ENCODE measurements at regions not wholly inside any gene's neighbourhood (a gene's known extent, or its start where the extent isn't known, plus 50 kb on each side); places are given as distances from the start of the nearest gene placed in this dataset.

GRCh38 chrX:9271789-9272525 lies 192.9 kb upstream of the TBL1X start:
- no peak for ATAC-seq (ENCODE audit: low FRiP score)
- no peak for DNase-seq (ENCODE audit: low spot score)
- no peak for TF ChIP-seq CTCF (IDR thresholded peaks at IDR 0.05)

- no peak for DNase-seq (ENCODE audit: low spot score)
- ATAC-seq (ENCODE audit: low FRiP score), result no peak
- TF ChIP-seq CTCF (IDR thresholded peaks at IDR 0.05), result no peak
Observed at GRCh38 chrX:9273744-9274143, 191.1 kb upstream of the TBL1X start.

- DNase-seq (ENCODE audit: low spot score) (no peak), ATAC-seq (ENCODE audit: low FRiP score) (no peak)
Observed at GRCh38 chrX:9278475-9279233, 186.2 kb upstream of the TBL1X start.

GRCh38 chrX:9279234-9279544 lies 185.7 kb upstream of the TBL1X start:
- no peak for TF ChIP-seq CTCF (IDR thresholded peaks at IDR 0.05)
- DNase-seq (ENCODE audit: low spot score), result no peak
- ATAC-seq (ENCODE audit: low FRiP score), result no peak

More at GRCh38 chrX:9278475-9279233, 186.2 kb upstream of the TBL1X start:
- TF ChIP-seq CTCF (IDR thresholded peaks at IDR 0.05), result no peak

GRCh38 chrX:9280831-9281230 lies 184.0 kb upstream of the TBL1X start:
- no peak for TF ChIP-seq CTCF (IDR thresholded peaks at IDR 0.05)
- ATAC-seq (ENCODE audit: low FRiP score), result no peak
- no peak for DNase-seq (ENCODE audit: low spot score)

- no peak for TF ChIP-seq CTCF (IDR thresholded peaks at IDR 0.05)
- no peak for DNase-seq (ENCODE audit: low spot score)
- ATAC-seq (ENCODE audit: low FRiP score), result no peak
Observed at GRCh38 chrX:9282325-9282724, 182.5 kb upstream of the TBL1X start.

- ATAC-seq (ENCODE audit: low FRiP score), result no peak
- no peak for DNase-seq (ENCODE audit: low spot score)
- TF ChIP-seq CTCF (IDR thresholded peaks at IDR 0.05), result no peak
Observed at GRCh38 chrX:9285342-9285771, 179.5 kb upstream of the TBL1X start.
